ENCODE measurements at regions not wholly inside any gene's neighbourhood (a gene's known extent, or its start where the extent isn't known, plus 50 kb on each side); places are given as distances from the start of the nearest gene placed in this dataset.
"Not testable (repeated sequence)": the region's sequence is repeated elsewhere in the genome, so short reads cannot be mapped to it uniquely, and the experiment has no call there.

GRCh38 chr3:177889161-177889560, 647.1 kb upstream of the KCNMB2 start:
- H3K27me3 ChIP-seq (ENCODE audit: insufficient read depth, low read depth) = no peaks in the 10 kb centered on the region
- 0 out of 2 replicates have a peak, but pooled peaks cover 6% of the 10 kb centered on the region for H3K9me3 ChIP-seq (ENCODE audit: insufficient read depth, low read depth)
- no peaks in the 10 kb centered on the region for H3F3A ChIP-seq (ENCODE audit: insufficient read depth, low read depth)
- no peak overlapping the region for H3K4me2 ChIP-seq
- H3K79me2 ChIP-seq (ENCODE audit: low read depth) = no peaks in the 10 kb centered on the region
- TF ChIP-seq EZH2 (IDR thresholded peaks at IDR 0.05; ENCODE audit: low read depth) = no peak
- TF ChIP-seq, protein P1, sequence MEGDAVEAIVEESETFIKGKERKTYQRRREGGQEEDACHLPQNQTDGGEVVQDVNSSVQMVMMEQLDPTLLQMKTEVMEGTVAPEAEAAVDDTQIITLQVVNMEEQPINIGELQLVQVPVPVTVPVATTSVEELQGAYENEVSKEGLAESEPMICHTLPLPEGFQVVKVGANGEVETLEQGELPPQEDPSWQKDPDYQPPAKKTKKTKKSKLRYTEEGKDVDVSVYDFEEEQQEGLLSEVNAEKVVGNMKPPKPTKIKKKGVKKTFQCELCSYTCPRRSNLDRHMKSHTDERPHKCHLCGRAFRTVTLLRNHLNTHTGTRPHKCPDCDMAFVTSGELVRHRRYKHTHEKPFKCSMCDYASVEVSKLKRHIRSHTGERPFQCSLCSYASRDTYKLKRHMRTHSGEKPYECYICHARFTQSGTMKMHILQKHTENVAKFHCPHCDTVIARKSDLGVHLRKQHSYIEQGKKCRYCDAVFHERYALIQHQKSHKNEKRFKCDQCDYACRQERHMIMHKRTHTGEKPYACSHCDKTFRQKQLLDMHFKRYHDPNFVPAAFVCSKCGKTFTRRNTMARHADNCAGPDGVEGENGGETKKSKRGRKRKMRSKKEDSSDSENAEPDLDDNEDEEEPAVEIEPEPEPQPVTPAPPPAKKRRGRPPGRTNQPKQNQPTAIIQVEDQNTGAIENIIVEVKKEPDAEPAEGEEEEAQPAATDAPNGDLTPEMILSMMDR (conservative IDR thresholded peaks at IDR 0.05) = no peak
- CTCF ChIA-PET = no interaction called here
- H3K4me1 ChIP-seq (replicated peaks; ENCODE audit: insufficient read depth) = no peaks in the 10 kb centered on the region
- H4K20me1 ChIP-seq (ENCODE audit: insufficient read depth) = no peaks in the 10 kb centered on the region
- H3K9me2 ChIP-seq (ENCODE audit: insufficient read depth) = no peaks in the 10 kb centered on the region
- H2AFZ ChIP-seq = no peak overlapping the region
- no peak for DNase-seq
- BruUV-seq (replicated peaks) = no TSS peak
- no peak overlapping the region for H3K27ac ChIP-seq
- no peak overlapping the region for H3K4me3 ChIP-seq
- intact Hi-C loops (cut with micrococcal nuclease; ENCODE audit: unreplicated experiment) = no loop called here
- H3K36me3 ChIP-seq (ENCODE audit: low read depth) = no peaks in the 10 kb centered on the region
- POLR2A ChIA-PET (ENCODE audit: unreplicated experiment) = no interaction called here

DNA sequence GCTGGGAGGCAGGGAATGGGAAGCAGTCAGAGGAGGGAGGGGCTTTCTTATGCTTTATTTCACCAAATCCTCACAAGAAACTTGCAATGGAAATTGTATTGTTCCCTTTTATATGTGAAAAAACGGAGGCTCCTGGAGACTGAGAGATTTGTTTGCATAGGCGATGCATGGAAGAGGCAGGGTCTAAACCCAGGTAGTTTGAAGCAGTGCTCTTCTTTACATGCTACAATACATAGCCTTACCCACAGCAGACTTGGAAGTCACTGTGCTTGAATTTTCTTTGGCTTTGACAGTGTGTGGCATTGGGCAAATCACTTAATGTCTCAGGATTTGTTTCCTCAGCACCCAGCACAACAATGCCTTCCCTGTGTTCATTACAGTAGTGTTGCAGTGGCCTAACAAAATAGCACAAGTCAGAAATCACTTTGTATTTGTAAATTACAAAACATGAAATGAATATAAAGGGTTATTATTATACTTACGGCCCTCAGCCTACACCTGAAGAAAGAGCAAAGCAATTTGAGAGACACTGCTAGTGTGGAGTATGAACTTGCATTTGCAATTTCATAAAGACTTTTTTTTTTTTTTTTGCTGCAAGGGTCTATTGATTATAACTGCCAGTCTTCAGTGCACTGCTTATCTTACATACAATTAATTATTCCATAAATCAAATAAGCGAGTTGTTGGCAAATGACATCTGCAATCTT, 646.4 kb upstream of the KCNMB2 start:
- DNase-seq = no peak
- H3K27me3 ChIP-seq (ENCODE audit: insufficient read depth, low read depth) = no peaks in the 10 kb centered on the region
- no peaks in the 10 kb centered on the region for H3K36me3 ChIP-seq (ENCODE audit: low read depth)
- H4K20me1 ChIP-seq (ENCODE audit: insufficient read depth) = no peaks in the 10 kb centered on the region
- no peaks in the 10 kb centered on the region for H3K9me2 ChIP-seq (ENCODE audit: insufficient read depth)
- H3K9me3 ChIP-seq (ENCODE audit: insufficient read depth, low read depth) = 0 out of 2 replicates have a peak, but pooled peaks cover 6% of the 10 kb centered on the region
- BruUV-seq (replicated peaks) = no TSS peak
- no peak overlapping the region for H3K27ac ChIP-seq
- intact Hi-C loops (cut with micrococcal nuclease; ENCODE audit: unreplicated experiment) = no loop called here
- CTCF ChIA-PET = no interaction called here
- H3K4me2 ChIP-seq = no peak overlapping the region
- no peak overlapping the region for H3K4me3 ChIP-seq
- H2AFZ ChIP-seq = no peak overlapping the region
- no peaks in the 10 kb centered on the region for H3K4me1 ChIP-seq (replicated peaks; ENCODE audit: insufficient read depth)
- no peaks in the 10 kb centered on the region for H3F3A ChIP-seq (ENCODE audit: insufficient read depth, low read depth)
- POLR2A ChIA-PET (ENCODE audit: unreplicated experiment) = no interaction called here
- TF ChIP-seq, protein P1 (conservative IDR thresholded peaks at IDR 0.05) = no peak
- TF ChIP-seq EZH2 (IDR thresholded peaks at IDR 0.05; ENCODE audit: low read depth) = no peak
- H3K79me2 ChIP-seq (ENCODE audit: low read depth) = no peaks in the 10 kb centered on the region

DNA sequence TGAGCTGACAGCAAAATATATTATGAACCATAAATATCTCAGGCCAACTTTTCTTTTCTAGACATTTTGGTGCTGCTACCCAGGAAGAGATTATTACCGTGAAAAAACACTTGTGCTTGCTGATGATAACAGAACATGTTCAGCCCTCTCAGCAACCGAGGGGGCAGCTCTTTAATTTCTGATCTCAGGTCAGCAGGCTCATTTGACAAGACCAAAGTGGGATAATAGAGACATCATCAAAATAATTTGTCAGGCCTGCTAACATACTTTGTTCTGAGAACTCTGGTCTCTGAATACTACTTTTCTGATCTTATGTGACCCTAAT, 645.9 kb upstream of the KCNMB2 start:
- H3K27ac ChIP-seq = no peak overlapping the region
- BruUV-seq (replicated peaks) = no TSS peak
- H3K4me3 ChIP-seq = no peak overlapping the region
- no peaks in the 10 kb centered on the region for H3K36me3 ChIP-seq (ENCODE audit: low read depth)
- H3K4me1 ChIP-seq (replicated peaks; ENCODE audit: insufficient read depth) = no peaks in the 10 kb centered on the region
- no peaks in the 10 kb centered on the region for H4K20me1 ChIP-seq (ENCODE audit: insufficient read depth)
- no peaks in the 10 kb centered on the region for H3K9me2 ChIP-seq (ENCODE audit: insufficient read depth)
- TF ChIP-seq EZH2 (IDR thresholded peaks at IDR 0.05; ENCODE audit: low read depth) = no peak
- TF ChIP-seq, protein P1 (conservative IDR thresholded peaks at IDR 0.05) = no peak
- H3K27me3 ChIP-seq (ENCODE audit: insufficient read depth, low read depth) = no peaks in the 10 kb centered on the region
- CTCF ChIA-PET = no interaction called here
- no peaks in the 10 kb centered on the region for H3K79me2 ChIP-seq (ENCODE audit: low read depth)
- H3F3A ChIP-seq (ENCODE audit: insufficient read depth, low read depth) = no peaks in the 10 kb centered on the region
- DNase-seq = no peak
- H3K9me3 ChIP-seq (ENCODE audit: insufficient read depth, low read depth) = 0 out of 2 replicates have a peak, but pooled peaks cover 6% of the 10 kb centered on the region
- intact Hi-C loops (cut with micrococcal nuclease; ENCODE audit: unreplicated experiment) = no loop called here
- POLR2A ChIA-PET (ENCODE audit: unreplicated experiment) = no interaction called here
- no peak overlapping the region for H3K4me2 ChIP-seq
- no peak overlapping the region for H2AFZ ChIP-seq

- H3K36me3 ChIP-seq (ENCODE audit: low read depth); H3K79me2 ChIP-seq (ENCODE audit: low read depth); intact Hi-C loops (cut with micrococcal nuclease; ENCODE audit: unreplicated experiment); BruUV-seq (replicated peaks); H3F3A ChIP-seq (ENCODE audit: insufficient read depth, low read depth); H3K27me3 ChIP-seq (ENCODE audit: insufficient read depth, low read depth); H4K20me1 ChIP-seq (ENCODE audit: insufficient read depth); H3K27ac ChIP-seq; POLR2A ChIA-PET (ENCODE audit: unreplicated experiment); DNase-seq; H3K9me2 ChIP-seq (ENCODE audit: insufficient read depth); H2AFZ ChIP-seq; H3K4me2 ChIP-seq; H3K9me3 ChIP-seq (ENCODE audit: insufficient read depth, low read depth); H3K4me3 ChIP-seq; H3K4me1 ChIP-seq (replicated peaks; ENCODE audit: insufficient read depth); CTCF ChIA-PET: not testable (repeated sequence)
Measured at GRCh38 chr3:177891569-177891968, 644.7 kb upstream of the KCNMB2 start.

Measured in PC-9 (cell line).